Endothelial cell of umbilical vein (primary cell): ENCODE measurements at regions not wholly inside any gene's neighbourhood (a gene's known extent, or its start where the extent isn't known, plus 50 kb on each side); places are given as distances from the start of the nearest gene placed in this dataset.

Experiments used
- BruUV-seq: library from RNA; stranded (reverse); fragments of 400-500 nt; replicated peaks from 2 replicates; lab custom pipeline; 2021; lab: Mats Ljungman, UMichigan
- CTCF ChIA-PET: fragments of 300-600, 350-600 bp; sonication (Branson Sonifier 250); formaldehyde crosslinking; loops from one replicate; lab custom pipeline; 2021; ENCODE audit warnings: antibody characterized with exemption, inconsistent platforms; lab: Charles Lee
- POLR2A ChIA-PET: fragments of 300-600, 350-600 bp; sonication (Branson Sonifier 250); formaldehyde crosslinking; loops from one replicate; lab custom pipeline; 2021; ENCODE audit warnings: antibody characterized with exemption, inconsistent platforms; lab: Charles Lee
- DNase-seq: peaks from one replicate; pipeline ENCODE4 v3.0.0-alpha.2; 2011; ENCODE audit warnings: low read depth, low spot score
- FAIRE-seq: peaks from 2 replicates; lab custom pipeline; 2011; peaks lifted over from hg19 to GRCh38; lab: Jason Lieb, UNC
- H2AFZ ChIP-seq: 2 replicates; pipeline ENCODE4 v1.6.0; 2012; ENCODE audit warnings: low read depth, low read length, control low read depth, inconsistent platforms
- H3K27ac ChIP-seq: 2 replicates; pipeline ENCODE4 v1.5.1; 2011; ENCODE audit warnings: low read depth, mild to moderate bottlenecking, control low read depth, low read length, moderate library complexity; ENCODE audit not compliant: insufficient read depth
- H3K27me3 ChIP-seq, 2 experiments: 2 replicates each; pipeline versions ENCODE4 v1.6.0 to v1.6.1; 2011; ENCODE audit warnings: low read length in 2 of 2, mixed read lengths in 1 of 2; ENCODE audit not compliant: control insufficient read depth in 2 of 2, insufficient read depth in 2 of 2
- H3K36me3 ChIP-seq, 2 experiments: 2 replicates in 1 of 2; 3 replicates in 1 of 2; pipeline ENCODE4 v1.5.1; 2011; ENCODE audit warnings: low read length in 2 of 2, mild to moderate bottlenecking in 1 of 2, moderate library complexity in 1 of 2; ENCODE audit not compliant: control insufficient read depth in 2 of 2, insufficient read depth in 2 of 2; ENCODE audit errors: extremely low read depth in 1 of 2
- H3K4me1 ChIP-seq: 3 replicates; pipeline ENCODE4 v1.5.1; 2011; ENCODE audit warnings: mild to moderate bottlenecking, low read length; ENCODE audit not compliant: control insufficient read depth, insufficient read depth; ENCODE audit errors: extremely low read depth
- H3K4me2 ChIP-seq: 2 replicates; pipeline ENCODE4 v1.6.1; 2011; ENCODE audit warnings: low read length, control low read depth, mixed read lengths; ENCODE audit not compliant: insufficient read depth
- H3K4me3 ChIP-seq, 3 experiments: fragments of 200-600 bp in 1 of 3; sonication (generic), shearing (Covaris generic) in 1 of 3; replicated peaks in 1 of 3; 2 replicates each; pipeline ENCODE4 v1.5.1; 2011 to 2016; ENCODE audit warnings: control low read depth in 3 of 3, low read length in 3 of 3, mild to moderate bottlenecking in 2 of 3, inconsistent platforms in 1 of 3, low read depth in 1 of 3, moderate library complexity in 1 of 3; ENCODE audit not compliant: insufficient read depth in 1 of 3
- H3K79me2 ChIP-seq: 2 replicates; pipeline ENCODE4 v1.6.0; 2012; ENCODE audit warnings: low read length, inconsistent platforms; ENCODE audit not compliant: control insufficient read depth, insufficient read depth
- H3K9ac ChIP-seq: replicated peaks from 2 replicates; pipeline ENCODE3; 2011; ENCODE audit warnings: low read length, control low read depth; ENCODE audit not compliant: insufficient read depth; ENCODE audit errors: extremely low read depth
- H3K9me1 ChIP-seq: replicated peaks from 3 replicates; pipeline ENCODE4 v1.6.0; 2011; ENCODE audit warnings: mild to moderate bottlenecking, low read length; ENCODE audit not compliant: control insufficient read depth, insufficient read depth; ENCODE audit errors: extremely low read depth
- H3K9me3 ChIP-seq: replicated peaks from 2 replicates; pipeline ENCODE4 v1.5.1; 2012; ENCODE audit warnings: low read length, inconsistent platforms; ENCODE audit not compliant: control insufficient read depth, insufficient read depth
- H4K20me1 ChIP-seq: replicated peaks from 2 replicates; pipeline ENCODE3; 2011; ENCODE audit warnings: mild to moderate bottlenecking, low read length; ENCODE audit not compliant: control insufficient read depth, insufficient read depth; ENCODE audit errors: extremely low read depth
- CTCF ChIP-seq, 2 donors: IDR thresholded peaks; 1 replicate in 1 of 2; 2 replicates in 1 of 2; pipeline ENCODE4 v1.5.1; 2011; ENCODE audit warnings: low read length in 2 of 2, mild to moderate bottlenecking in 2 of 2, moderate library complexity in 2 of 2, control low read depth in 1 of 2, inconsistent platforms in 1 of 2, low read depth in 1 of 2; ENCODE audit not compliant: insufficient read depth in 1 of 2; ENCODE audit errors: extremely low read depth in 1 of 2
- EZH2 ChIP-seq: IDR thresholded peaks from 2 replicates; pipeline ENCODE4 v1.6.1; 2012; ENCODE audit warnings: borderline replicate concordance, low read depth, mild to moderate bottlenecking, moderate library complexity, low read length, inconsistent platforms; ENCODE audit not compliant: severe bottlenecking
- FOS ChIP-seq: IDR thresholded peaks from 2 replicates; pipeline ENCODE4 v1.6.1; 2011; ENCODE audit warnings: mild to moderate bottlenecking, low read length, moderate library complexity, borderline replicate concordance; ENCODE audit not compliant: insufficient read depth
- GATA2 ChIP-seq: IDR thresholded peaks from 2 replicates; pipeline ENCODE4 v1.7.0; 2011; ENCODE audit warnings: low read depth, mild to moderate bottlenecking, moderate library complexity, mixed read lengths, low read length; ENCODE audit not compliant: insufficient read length, insufficient read depth
- JUN ChIP-seq: IDR thresholded peaks from 2 replicates; pipeline ENCODE4 v1.6.1; 2011; ENCODE audit warnings: borderline replicate concordance, low read depth; ENCODE audit not compliant: insufficient read length, insufficient read depth
- POLR2AphosphoS5 ChIP-seq: IDR thresholded peaks from 2 replicates; pipeline ENCODE4 v1.6.1; 2012; ENCODE audit warnings: low read depth, mild to moderate bottlenecking, control low read depth, low read length, moderate library complexity; ENCODE audit not compliant: insufficient read depth
- dilution Hi-C: fragments of 300-500 bp; cut with MboI; formaldehyde crosslinking; loops from one replicate; pipeline ENCODE4 v1.15.0; 2019; ENCODE audit warnings: low sequenced_read_pairs; ENCODE audit not compliant: extremely low pct_ligation_motif_present
- intact Hi-C: fragments of 100-400 bp; cut with micrococcal nuclease; formaldehyde crosslinking; loops from one replicate; pipeline ENCODE4 v1.10.0; 2022

DNA sequence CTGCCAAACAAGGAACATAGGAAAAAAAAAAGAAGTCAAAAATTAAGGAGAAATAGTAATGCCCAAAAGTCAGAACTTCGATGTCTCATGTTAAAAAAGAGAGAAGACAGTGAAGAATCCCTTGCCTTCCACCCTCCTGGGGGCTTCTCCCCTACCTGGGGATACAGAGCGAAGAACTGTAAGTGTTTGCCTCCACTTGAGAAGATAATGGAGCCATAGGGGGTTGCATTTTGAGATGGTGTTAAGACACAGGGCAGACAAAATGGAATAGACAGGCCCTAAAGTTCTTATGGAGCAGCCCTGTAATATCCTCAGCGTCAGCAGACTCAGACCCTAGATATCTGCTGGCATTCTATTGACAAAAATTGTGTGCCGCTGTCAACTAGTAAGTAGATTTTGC is 222.2 kb upstream of the MAP3K7 start:
- Histone ChIP-seq H3K9ac (no peak overlapping the region), H2AFZ (no peak overlapping the region), H3K4me3 (no peak overlapping the region), H3K9me3 (no peaks in the 10 kb centered on the region), H3K79me2 (no peaks in the 10 kb centered on the region), H3K27me3 (no peaks in the 10 kb centered on the region), H3K4me2 (no peak overlapping the region), H3K36me3 (no peaks in the 10 kb centered on the region), H3K27ac (no peak overlapping the region), H3K9me1 (no peaks in the 10 kb centered on the region), H3K4me1 (no peaks in the 10 kb centered on the region), H4K20me1 (no peaks in the 10 kb centered on the region)
- DNase-seq: no peak
- CTCF ChIA-PET: no interaction called here
- POLR2A ChIA-PET: no interaction called here
- no TSS peak for BruUV-seq
- FAIRE-seq: no peak
- dilution Hi-C loops (no loop called here), intact Hi-C loops (no loop called here)
- TF ChIP-seq GATA2: no peak
- TF ChIP-seq FOS: no peak
- TF ChIP-seq CTCF (IDR thresholded peaks at IDR 0.05; ENCODE audit: extremely low read depth in 1 of 2, insufficient read depth in 1 of 2, low read depth in 1 of 2, low read length in 2 of 2): no peak
- no peak for TF ChIP-seq JUN
- no peak for TF ChIP-seq POLR2AphosphoS5
- TF ChIP-seq EZH2: no peak
